Glomerular endothelial cell (primary cell): ENCODE measurements at regions not wholly inside any gene's neighbourhood (a gene's known extent, or its start where the extent isn't known, plus 50 kb on each side); places are given as distances from the start of the nearest gene placed in this dataset.

ENCODE experiments used
- DNase-seq: peaks from one replicate; pipeline ENCODE4 v3.0.0-alpha.2; 2011; ENCODE audit warnings: low read depth, low spot score; ENCODE audit errors: extremely low read depth

DNA sequence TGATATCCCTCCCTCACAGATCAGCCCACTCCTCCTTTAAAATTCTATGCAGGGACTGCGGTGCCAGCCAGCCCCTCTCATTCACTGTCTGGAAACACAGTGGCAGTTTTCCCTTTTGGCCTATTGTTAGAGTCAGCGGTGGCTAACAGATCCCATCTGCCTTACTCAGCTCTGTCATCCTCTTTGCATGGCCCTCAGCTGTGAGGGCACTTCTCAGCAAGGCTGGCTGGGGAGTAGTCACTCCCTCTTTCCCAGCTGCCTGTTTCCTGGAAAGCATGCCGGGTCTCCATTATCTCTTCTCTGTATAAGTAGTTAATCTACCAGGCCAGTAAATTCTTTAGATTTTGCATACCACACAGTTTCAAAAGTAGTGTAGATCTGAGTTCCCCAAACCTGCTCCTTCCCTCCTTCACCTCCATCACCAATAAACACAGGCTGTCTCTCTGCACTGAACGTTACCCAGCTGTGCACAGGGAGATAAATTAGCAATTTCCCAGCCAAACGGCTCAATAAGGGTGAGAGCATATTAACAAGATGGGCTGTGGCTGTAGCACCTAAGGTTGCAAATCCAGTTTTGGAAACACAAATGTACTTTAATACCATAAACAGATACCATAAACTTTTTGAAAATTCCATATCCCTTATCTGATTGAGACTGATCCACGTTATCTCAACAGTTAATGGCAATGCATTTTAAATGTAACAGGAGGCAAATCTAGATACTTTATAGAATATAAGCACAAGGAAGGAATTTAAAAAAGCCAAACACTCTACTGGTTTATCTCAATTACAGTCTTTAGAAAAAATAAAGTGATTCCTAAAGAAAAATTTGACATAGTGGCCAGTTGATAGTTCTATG, 229.3 kb downstream of the ANKRD50 start:
- no peak for DNase-seq

DNA sequence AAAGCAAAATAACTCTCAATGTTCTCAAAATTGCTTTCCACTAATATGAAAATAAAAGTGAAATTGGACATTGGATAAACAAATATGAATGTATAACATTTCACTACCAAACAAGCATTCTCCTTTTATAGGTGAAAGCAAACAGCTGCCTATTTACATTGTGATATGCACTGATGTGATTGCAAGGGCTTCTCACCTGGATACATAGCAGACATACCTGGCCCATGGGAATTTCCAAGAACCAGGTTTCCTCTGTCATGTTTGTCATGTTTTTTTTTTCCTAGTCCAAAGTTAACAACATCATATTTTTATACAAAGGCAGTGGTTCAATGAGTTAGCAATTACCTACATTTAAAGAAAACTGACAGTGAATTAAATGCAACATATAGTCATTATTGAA, 228.5 kb downstream of the ANKRD50 start:
- no peak for DNase-seq

GRCh38 chr4:124484940-124485339, 227.6 kb downstream of the ANKRD50 start:
- DNase-seq = no peak

GRCh38 chr4:124486423-124486822, 226.1 kb downstream of the ANKRD50 start:
- no peak for DNase-seq

DNA sequence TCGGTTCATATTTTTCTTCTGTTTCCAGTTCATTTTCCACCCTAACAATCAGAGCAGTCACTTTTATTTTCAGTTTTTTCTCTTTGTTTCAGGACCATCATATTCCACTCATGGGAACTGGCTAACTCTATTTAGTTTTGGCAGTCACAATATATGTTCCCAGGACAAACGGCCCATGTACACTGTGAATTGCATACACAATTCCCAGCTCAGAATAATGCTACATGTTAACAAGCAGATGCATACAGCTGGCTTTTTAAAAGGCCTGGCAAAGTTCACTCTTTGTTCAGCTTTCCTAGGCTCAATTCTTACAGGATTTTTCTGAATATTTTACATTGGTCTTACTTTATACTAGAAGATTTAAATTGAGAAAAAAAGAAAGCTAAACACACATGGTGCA, 224.9 kb downstream of the ANKRD50 start:
- no peak for DNase-seq

DNA sequence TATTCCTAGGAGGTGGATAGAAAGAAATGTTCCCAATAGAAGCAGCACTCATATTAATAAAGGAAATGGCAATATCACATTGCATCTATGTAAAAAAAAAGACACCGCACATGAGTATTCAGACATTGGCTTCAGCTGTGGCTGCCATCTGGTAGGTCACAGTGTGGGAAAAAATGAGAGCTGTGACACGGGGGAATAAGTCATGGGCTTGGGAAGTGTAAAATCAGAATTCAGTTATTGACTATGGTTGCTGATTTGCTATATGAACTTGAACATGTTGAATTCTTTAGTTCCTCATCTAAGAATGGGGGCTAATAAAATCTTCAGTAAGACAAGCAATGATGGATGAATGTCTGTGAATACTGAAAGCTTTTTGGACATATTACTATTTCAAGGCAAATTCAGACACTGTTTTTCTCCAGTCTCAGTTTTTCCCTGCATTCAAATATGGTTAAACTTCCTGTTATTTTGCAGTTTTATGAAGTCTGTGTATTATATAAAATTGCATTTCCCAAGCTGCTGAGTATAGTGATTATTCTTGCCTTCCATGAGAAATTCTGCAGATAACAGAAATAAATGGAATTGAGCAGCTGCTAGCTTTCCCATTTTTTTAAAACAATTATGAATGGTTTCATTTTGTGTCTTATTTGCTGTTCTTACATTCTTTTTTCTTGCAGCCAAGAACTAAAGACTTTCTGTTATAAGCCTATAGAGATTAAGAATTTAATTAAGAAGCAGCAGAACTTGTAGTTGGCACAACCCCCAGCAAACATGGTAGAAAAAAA, 221.0 kb downstream of the ANKRD50 start:
- DNase-seq = no peak

DNA sequence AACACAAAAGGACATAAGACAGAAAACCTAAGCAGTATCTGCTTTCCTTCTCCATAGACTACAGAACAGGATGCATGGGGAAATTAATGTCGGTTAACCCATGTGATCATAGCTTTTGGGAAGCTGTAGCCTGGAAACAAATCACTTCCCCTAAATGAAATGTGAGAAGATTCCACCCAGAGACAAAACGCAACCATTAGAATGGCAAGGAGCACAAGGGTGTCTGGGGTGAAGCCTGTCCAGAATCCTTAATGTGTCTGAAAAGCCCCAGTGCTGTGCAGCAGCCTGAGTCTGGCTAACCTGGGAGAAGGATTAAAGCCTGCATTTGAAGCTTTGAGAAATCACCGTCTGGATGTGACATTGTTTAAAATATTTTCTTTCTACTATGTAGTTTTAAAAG, 213.3 kb downstream of the ANKRD50 start:
- DNase-seq = no peak

DNA sequence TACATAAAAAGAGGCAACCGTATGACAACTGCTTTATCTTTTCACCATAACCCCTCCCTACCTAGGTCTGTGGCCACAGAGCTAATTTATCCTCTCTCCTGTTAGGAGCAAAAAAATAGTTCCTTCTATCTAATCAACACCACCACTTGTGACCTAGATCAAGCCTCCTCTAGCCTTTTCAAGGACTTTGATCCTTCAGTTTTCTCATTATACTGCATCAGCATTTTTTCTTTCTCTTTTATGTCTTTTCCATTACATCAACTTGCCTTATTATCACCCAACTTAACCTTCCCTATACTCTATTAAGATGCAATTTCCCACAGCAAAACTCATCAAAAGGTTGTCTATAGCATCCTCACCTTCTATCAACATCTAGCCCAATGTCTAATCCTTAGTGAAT, 211.0 kb downstream of the ANKRD50 start:
- DNase-seq = no peak

- no peak for DNase-seq
These were observed 208.1 kb downstream of the ANKRD50 start for GRCh38 chr4:124504431-124504830.

DNA sequence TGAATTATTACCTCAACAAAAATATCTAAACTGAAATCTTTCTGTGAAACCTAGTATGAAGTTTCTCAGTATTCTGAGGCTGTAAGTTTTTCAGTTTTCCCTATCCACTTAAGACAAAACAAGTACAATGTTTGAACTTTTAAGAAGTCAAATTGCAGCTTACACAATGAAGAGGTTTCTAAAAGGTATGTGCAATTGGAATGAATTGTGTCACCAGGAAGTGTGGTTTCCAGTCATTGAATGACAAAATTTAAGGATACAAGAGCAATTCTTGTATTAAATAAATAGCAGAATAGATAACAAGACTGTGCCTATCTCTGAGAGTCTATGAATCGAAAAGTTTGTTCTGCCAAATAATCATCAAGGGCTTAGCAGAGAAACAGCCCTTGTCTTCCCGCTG, 207.3 kb downstream of the ANKRD50 start:
- DNase-seq = no peak

GRCh38 chr4:124509151-124509550, 203.4 kb downstream of the ANKRD50 start:
- DNase-seq = no peak

DNA sequence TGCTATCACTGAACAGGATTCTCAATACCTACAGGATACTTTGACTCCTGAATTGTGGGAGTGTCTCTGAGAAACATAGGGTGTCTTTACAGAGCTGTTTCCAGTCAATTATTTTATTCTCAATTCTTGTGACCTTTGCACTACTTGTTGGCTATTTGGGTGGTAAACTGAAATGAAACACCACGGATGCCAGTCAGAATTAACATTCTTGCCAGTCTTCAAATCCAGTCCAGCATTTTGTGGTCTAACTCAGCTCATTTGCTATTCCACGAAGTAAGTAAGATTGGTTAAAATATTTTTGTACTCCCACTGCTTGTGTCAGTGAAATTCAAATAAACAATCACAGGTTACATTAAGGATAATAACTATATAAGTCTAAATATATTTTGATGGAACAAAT, 197.9 kb downstream of the ANKRD50 start:
- no peak for DNase-seq

- no peak for DNase-seq
These were observed 196.9 kb downstream of the ANKRD50 start for GRCh38 chr4:124515591-124515990.

- no peak for DNase-seq
These were observed 193.3 kb downstream of the ANKRD50 start for GRCh38 chr4:124519196-124519595.

DNA sequence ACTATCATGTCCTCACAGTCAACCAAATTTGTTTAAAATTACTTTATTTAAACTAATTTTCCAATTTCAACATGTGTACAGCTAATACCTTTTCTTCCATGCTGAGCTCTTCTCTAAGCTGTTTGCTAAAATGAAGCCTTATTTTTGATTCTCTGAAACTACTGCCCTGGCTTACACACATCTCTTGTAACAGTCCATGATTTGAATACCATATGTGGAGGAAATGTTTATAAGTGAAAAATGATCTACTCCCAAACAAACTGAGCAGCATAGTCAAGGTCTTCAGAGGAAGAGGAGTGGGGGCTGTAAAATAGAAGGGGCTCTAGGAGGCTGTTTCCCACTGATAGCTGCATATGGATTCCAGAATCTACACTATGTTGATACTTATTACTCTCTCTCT, 188.7 kb downstream of the ANKRD50 start:
- no peak for DNase-seq

GRCh38 chr4:124525524-124525923, 187.0 kb downstream of the ANKRD50 start:
- DNase-seq = no peak

- DNase-seq = peak; percentile 29
These were observed 186.2 kb downstream of the ANKRD50 start for GRCh38 chr4:124526331-124526730.

DNA sequence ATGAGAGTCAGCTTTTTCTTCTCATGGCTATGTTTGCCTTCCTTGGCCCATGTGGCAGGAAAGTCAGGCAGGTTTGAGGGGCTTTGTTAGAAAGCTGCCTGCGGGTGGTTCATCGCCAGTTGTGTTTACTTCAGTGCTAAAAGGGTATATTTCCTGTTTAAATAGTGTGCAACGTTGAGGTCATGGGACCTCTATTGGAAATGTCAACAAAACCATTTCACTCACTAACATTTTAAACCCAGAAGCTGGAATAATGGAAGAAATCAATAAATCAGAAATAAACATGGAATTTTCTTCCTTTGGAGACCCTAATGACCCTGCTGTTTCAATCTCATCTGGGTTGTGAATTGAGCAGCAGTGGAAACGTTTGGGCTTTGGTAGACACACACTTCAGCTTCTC, 185.8 kb downstream of the ANKRD50 start:
- peak; percentile 12 for DNase-seq

DNA sequence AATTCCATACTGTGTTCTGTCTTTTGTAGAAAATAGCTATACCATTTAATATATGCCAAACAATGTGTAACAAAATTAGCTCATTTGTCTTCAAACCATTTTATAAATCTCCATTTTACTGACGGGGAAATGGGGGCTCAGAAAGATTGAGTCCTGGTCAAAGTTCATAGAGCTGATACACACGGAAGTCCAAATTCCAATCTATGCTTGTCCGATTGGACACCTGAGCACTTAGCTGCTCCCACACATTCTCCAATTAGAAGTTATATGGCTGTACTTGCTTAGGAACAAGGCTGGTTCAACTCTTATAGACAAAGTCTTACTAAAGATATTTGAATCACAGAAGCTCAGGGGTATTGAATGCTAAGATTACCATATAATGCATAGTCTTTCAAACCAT, 185.2 kb downstream of the ANKRD50 start:
- no peak for DNase-seq

DNA sequence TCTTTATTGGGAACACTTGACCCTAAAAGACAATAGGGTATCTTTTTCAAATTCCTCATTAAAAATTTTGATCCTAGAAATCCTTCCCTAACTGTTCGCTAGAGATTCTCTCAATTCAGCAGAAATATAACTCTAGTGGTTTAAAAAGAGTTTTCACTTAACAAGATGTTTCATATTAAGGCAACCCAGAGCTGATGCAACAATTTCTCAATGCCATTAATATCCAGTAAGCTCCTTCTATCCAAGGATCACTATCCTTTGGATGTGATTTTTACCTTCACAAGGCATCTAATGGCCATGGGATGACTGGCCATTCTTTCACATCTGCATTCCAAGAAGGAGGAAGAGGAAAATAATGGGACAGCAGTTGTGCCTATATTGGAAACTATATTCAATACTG, 183.4 kb downstream of the ANKRD50 start:
- DNase-seq = no peak

DNA sequence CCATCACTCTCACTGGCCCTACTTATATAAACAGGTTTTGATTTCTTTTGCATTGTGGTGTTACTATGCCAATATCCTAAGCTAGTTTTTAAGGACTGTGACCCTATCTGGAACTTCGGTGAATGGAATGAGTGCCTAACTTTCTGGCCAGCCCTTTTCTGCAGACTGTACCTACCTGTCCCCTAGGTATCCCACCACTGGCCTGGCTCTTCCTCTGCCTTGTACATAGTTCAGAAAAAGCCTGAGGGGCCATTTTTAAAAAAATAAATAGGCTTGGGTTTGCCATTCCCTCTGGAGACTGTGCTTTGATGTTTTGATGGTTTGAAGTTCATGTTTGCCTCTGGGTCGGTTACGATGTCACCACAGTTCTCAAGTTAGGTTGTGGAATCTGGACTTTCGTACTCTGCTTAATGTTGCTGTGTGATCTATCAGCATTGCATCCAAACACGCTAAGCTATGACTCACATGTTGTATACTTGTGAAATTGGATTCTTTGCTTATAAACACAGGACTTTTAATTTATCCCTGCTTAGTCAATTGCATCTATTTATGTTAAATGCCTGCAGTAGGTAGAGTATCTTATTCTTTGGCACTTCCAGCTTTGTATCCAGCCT, 182.0 kb downstream of the ANKRD50 start:
- DNase-seq = no peak

- no peak for DNase-seq
These were observed 178.4 kb downstream of the ANKRD50 start for GRCh38 chr4:124534131-124534530.
